ENCODE measurements at regions not wholly inside any gene's neighbourhood (a gene's known extent, or its start where the extent isn't known, plus 50 kb on each side); places are given as distances from the start of the nearest gene placed in this dataset.

DNA sequence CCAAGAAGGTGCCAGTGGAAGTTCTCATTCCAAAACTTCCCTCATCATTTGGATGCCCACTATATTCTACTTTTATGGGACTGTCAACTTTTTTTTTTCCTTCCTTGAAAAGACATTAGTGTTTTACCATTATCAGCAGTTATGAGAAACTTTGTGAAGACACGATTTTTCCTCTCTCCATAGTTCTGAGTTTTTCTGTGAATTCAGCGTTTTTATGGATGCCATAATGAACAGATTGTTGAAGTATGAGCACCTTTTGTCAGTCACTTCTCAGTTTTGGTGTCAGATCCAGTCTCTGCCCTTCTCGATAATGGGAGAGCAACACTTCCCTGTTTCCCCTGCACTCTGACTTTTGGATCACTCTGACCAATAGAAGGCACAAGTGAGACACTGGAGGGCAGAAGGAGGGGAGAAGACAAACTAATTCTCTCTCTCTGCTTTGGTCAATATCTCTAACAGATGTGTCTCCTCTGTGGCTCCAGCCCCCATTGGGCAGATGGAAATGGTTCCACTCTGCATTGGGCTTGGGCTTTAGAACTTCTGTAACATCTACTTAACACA is 53.5 kb upstream of the FN1 start:
- TF ChIP-seq, protein P1, sequence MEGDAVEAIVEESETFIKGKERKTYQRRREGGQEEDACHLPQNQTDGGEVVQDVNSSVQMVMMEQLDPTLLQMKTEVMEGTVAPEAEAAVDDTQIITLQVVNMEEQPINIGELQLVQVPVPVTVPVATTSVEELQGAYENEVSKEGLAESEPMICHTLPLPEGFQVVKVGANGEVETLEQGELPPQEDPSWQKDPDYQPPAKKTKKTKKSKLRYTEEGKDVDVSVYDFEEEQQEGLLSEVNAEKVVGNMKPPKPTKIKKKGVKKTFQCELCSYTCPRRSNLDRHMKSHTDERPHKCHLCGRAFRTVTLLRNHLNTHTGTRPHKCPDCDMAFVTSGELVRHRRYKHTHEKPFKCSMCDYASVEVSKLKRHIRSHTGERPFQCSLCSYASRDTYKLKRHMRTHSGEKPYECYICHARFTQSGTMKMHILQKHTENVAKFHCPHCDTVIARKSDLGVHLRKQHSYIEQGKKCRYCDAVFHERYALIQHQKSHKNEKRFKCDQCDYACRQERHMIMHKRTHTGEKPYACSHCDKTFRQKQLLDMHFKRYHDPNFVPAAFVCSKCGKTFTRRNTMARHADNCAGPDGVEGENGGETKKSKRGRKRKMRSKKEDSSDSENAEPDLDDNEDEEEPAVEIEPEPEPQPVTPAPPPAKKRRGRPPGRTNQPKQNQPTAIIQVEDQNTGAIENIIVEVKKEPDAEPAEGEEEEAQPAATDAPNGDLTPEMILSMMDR (IDR thresholded peaks at IDR 0.05; ENCODE audit: borderline replicate concordance), result no peak
- Histone ChIP-seq H3K4me1 (no peaks in the 10 kb centered on the region), H3K36me3 (no peaks in the 10 kb centered on the region), H3K4me3 (no peak overlapping the region), H3K27me3 (ENCODE audit: low read depth) (no peaks in the 10 kb centered on the region), H3K9me3 (replicated peaks) (peaks cover 3% of the 10 kb centered on the region), H3K27ac (replicated peaks) (no peak overlapping the region)
- no peak for DNase-seq
- intact Hi-C loops (cut with micrococcal nuclease), result no loop called here

DNA sequence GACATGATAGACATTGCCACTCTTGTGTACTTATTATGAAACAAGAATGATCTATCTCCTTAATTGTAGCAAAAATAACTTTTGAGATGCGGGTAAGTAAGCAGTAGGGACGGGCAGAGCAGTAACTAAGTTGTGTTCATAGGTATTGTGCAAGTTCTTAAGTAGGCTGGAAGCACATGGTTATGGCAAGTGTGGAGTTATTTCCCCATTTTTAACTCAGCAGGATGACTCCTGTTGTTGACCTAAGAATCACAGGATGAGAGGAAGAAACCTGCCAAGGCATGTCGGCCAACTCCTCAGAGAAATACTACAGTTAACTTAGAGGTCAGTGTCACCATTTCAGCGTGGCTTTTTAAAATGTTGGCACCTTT is 51.1 kb upstream of the FN1 start:
- Histone ChIP-seq H3K4me3 (no peak overlapping the region), H3K27ac (replicated peaks) (no peak overlapping the region), H3K4me1 (no peaks in the 10 kb centered on the region), H3K36me3 (no peaks in the 10 kb centered on the region), H3K9me3 (replicated peaks) (peaks cover 3% of the 10 kb centered on the region), H3K27me3 (ENCODE audit: low read depth) (no peaks in the 10 kb centered on the region)
- no peak for DNase-seq
- intact Hi-C loops (cut with micrococcal nuclease), result no loop called here
- TF ChIP-seq, protein P1 (IDR thresholded peaks at IDR 0.05; ENCODE audit: borderline replicate concordance), result no peak

DNA sequence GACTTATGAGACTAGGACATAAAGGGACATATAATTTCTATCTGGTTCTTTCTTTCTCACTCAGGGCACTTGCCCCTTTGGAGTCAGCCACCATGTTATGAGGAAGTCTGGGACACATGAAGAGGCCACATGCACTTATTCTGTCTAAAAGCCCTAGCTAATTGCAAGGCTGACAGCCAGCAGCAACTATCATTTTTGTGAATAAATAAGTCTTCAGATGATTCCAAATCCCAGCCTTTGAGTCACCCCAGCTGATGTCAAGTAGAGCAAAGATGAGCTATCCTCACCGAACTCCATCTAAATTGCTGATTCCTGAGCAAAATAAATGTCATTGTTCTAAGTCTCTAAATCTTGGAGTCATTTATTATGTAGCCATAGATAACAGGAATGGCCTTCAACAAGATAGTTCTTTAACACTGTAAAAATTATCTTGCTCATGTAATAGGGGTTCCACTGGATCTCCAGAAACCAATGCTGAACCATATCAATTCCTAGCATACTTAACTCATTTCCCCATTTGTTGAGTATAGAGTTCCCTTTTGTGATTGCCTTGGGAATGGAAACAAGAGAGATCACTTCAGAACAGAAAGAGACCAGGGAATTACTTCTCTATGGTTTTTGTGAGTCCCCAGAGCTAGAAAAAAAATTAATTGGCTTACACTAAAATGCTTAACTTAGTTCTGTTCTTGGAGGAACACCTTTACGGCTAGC is 50.6 kb upstream of the FN1 start:
- no peak for DNase-seq
- Histone ChIP-seq H3K27ac (replicated peaks) (no peak overlapping the region), H3K36me3 (no peaks in the 10 kb centered on the region), H3K4me1 (no peaks in the 10 kb centered on the region), H3K27me3 (ENCODE audit: low read depth) (no peaks in the 10 kb centered on the region), H3K4me3 (no peak overlapping the region), H3K9me3 (replicated peaks) (peaks cover 3% of the 10 kb centered on the region)
- TF ChIP-seq, protein P1 (IDR thresholded peaks at IDR 0.05; ENCODE audit: borderline replicate concordance), result no peak
- intact Hi-C loops (cut with micrococcal nuclease), result no loop called here
